ENCODE measurements at regions not wholly inside any gene's neighbourhood (a gene's known extent, or its start where the extent isn't known, plus 50 kb on each side); places are given as distances from the start of the nearest gene placed in this dataset.

DNA sequence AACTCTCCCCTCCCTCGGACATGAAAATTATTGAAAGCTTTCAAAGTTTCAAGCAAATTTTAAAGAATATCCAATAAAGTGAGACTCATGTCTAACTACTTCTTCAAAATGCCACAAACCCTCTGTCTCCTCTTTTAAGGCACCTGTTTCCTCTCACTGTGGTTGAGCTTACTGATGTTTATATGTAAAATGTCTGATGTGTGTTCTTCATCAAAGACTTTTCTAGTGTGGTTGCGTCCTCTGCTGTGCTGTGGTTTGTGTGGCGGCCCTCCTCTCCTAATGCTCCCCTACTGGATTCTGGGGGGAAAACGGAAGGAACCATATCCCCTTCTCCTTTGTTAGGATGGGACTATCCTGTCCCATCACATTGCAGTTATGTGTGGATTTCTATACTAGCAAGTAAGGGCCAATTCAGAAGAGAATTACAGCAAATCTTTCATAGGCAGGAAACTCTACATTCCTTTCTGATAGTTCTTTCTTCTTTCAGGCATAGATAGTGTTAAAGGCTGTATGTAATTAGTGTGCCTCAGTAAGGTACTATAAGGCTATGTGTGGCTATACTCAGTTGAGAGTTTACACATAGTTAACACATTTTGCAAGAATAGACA is 221.0 kb upstream of the GPRIN3 start:
- TF ChIP-seq POLR2A (IDR thresholded peaks at IDR 0.05; ENCODE audit: low read depth, low read length) (no peak), POLR2AphosphoS5 (IDR thresholded peaks at IDR 0.05; ENCODE audit: low read depth, low read length) (no peak), TAF1 (IDR thresholded peaks at IDR 0.05; ENCODE audit: borderline replicate concordance, low read depth, low read length) (no peak)

All from GM12892 (cell line).